Astrocyte of the hippocampus (primary cell): ENCODE measurements at regions not wholly inside any gene's neighbourhood (a gene's known extent, or its start where the extent isn't known, plus 50 kb on each side); places are given as distances from the start of the nearest gene placed in this dataset.

Experiments
- DNase-seq: peaks from one replicate; pipeline ENCODE4 v3.0.0; 2011; ENCODE audit warnings: low read depth, low spot score

DNA sequence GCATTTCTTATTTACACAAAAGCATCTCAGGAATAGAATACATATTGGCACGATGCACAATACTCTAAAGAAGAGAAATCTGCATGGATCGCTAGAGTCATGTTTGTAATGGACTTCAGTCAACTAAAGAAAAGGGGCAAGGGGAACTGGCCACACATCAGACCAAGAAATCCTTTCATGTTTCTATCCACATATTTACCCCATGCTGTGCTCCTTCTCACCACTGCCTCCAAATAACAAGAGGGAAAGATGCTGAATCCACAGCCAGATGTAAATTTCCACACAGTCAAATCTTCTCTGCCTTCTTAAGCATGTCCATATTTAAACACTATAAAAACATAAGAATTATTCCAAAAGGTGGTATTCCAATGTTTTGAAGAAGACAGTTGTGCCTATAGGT, 67.6 kb downstream of the COX18 start:
- DNase-seq = no peak

DNA sequence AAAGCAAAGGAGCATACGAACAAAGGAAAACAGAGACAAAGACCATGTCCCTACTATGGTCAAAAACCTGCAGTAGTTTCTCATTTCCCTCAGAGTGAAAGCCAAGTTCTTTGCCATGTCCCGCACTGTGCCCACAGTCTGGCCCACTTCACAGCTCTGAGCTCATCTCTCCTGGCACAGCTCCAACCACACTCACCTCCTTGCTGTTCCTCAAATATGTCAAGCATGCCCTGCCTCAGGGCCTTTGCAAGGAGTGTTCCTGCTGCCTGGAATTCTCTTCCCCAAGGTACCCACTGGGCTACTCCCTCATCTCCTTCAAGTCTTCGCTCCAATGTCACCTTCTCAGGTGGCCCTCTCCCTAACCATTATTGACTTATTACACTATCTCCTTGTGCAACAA, 72.1 kb downstream of the COX18 start:
- peak; percentile 75 for DNase-seq

DNA sequence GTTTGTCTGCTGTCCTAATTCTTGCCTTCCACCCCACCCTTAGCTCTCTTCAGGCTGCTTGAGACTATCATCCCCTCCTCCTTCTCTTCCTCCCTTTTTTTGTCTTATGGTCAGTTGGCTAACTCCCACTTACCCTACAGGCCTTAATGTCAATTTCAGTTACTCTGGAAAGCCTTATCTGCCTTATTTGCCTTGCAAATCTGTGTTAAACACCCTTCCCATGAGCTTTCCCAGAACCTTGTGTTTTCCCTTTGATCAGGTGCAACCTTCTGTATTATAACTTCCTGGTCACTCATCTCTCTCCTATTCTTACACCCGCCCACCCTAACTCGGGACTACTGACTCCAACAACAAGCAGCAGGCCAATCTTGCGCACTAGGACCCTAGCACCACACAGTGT, 74.8 kb downstream of the COX18 start:
- no peak for DNase-seq

DNA sequence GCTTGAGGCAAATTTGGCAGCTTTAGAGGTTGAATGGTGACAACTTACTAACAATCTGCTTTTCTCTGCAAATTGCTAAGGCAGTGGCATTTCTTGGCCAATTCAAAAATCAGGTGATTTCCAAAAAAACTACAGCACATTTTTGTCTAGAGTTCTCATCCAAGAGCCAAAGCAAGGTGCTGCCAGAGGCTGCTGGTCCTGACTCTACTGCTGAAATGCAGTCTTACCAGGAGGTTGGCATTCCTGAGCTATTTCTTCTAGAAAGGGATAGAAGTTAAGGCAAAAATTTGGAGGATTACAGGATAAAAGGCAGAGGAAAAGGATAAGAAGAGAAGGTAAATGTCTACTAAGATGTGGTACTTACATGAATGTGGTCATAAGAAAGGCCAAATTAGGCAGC, 75.6 kb downstream of the COX18 start:
- no peak for DNase-seq

DNA sequence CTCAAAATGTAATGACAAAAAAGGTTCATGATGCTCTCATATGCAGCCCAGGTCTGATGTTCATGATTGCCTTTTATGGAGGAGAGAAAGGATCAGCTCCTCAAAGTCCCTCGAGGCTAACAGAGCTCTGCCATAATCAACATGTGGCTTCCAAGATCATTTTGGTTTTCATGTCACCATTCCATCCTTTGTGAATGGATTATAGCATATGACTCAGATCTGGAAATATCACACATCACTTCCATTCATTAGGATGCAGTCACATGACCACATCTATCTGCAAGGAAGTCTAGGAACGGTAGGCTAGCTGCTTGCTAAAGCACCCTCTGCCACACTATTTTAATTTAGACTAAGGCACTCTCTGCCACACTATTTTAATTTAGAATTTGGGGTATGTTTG, 77.6 kb downstream of the COX18 start:
- peak; percentile 20 for DNase-seq

DNA sequence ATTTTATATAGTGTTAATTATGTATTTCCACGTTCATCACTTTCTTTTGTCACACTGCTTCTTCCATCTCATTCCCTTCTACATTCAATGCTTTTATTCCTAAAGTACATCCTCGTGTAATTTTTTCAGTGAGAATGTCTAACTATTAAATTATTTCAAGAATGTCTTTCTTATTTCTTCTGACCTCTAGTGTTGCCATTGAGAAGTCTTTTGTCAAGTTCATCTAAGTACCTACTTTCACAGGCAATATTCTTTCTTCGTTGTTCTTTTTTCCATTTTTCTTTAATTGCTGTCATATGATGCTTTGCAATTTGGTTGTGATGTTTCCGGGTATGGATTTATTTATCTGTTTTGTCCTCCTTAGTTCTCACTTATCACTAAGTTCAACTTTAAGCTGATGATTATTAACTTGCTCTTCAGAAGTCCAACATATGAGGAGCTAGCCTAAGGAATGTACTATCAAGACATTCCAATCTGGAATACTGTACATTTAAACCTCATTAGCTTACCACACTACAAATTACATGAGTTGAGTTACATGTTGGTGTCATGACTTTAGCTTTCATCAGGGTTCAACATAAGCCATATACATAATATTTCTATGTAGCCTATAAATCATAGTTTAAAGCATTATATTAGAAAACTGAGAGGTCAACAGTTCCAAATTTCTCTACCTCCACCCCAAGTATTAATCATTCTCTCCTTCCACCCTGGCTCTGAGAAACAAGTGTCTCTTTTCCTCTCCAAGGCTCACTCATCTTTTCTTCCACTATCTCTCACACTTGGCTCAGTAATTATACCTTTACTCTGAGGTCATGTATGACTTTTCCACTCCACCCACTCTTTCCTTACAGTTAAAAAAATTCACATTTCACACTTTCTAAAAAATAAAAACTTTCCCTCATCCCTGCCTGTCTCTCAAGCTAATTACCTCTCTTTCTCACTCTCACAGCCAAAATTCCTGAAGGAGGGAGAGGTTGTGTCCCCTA, 81.5 kb downstream of the COX18 start:
- no peak for DNase-seq

DNA sequence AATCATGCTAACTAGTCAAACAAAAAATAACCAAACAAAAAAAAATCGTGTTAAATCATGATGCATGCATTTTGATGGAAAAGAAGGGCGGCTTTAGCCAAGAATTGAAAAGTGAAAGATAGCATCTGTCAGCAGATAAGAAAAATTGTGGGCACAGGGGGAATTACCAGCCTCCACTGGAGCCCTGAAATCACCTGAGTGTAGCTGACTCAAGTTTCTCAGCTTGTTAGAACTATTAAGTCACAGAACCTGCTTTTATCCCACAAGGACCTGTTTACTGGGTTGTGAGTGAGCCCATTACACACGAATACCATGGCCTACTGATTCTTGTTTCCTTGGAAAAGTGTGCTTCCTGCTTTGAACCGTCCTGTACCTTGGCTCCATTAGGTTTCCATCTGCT, 85.2 kb downstream of the COX18 start:
- no peak for DNase-seq

DNA sequence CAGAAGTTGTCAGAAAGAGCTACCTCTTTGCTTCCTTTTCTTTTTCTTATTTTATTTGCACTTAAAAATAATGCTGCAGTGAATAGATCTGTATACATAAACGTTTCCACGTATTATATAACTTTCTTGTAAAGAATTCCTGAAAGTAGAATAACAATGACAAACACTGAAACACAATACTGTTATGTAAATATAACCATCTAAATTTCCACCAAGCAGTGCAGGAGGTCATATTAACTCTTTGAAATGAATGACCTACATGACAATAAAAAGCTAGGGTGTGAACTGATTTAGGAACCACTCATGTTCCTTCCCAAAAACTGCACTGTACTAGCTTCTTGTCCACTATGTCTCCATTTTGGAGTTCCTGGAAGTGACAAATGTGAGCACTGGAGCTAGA, 85.8 kb downstream of the COX18 start:
- DNase-seq = no peak

DNA sequence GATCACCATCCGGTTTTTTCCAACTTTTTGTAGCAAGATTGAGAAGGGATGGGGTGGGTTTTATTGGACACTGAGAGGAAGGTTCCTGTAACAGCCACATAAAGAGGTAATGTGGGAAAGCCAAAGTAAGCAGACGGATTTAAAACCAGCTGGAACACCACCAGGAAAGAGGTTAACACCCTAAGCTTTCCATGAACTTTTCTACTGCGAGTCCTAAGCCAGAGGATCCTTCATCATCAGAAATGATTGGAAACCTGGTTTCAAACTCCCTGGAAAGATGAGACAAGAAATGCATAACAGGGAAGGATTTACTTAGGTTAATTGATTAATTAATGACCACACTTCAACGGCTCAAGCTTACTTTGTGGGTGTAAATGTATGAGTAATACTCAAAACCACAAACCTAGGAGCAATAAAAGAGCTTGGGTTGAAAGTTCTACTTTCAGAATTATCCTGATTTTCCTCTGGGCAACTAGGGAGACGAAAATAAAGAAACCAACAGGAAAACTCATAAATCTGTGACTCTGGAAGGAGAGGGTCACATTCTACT, 91.5 kb downstream of the COX18 start:
- peak; percentile 71 for DNase-seq

DNA sequence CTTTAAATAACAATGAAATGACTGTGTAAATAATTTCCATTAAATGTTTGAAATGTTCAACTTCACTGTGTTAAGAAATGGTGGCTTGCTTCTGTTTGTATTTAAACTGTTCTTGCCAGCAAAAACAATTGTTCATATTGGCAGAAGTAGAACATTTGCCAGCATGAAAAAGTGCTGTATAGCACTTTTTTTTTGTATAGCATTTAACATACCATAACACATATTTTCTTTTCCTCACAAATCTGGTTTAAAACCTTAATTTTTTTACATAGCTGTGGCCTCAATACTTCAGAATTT, 94.1 kb downstream of the COX18 start:
- DNase-seq = peak; percentile 47

DNA sequence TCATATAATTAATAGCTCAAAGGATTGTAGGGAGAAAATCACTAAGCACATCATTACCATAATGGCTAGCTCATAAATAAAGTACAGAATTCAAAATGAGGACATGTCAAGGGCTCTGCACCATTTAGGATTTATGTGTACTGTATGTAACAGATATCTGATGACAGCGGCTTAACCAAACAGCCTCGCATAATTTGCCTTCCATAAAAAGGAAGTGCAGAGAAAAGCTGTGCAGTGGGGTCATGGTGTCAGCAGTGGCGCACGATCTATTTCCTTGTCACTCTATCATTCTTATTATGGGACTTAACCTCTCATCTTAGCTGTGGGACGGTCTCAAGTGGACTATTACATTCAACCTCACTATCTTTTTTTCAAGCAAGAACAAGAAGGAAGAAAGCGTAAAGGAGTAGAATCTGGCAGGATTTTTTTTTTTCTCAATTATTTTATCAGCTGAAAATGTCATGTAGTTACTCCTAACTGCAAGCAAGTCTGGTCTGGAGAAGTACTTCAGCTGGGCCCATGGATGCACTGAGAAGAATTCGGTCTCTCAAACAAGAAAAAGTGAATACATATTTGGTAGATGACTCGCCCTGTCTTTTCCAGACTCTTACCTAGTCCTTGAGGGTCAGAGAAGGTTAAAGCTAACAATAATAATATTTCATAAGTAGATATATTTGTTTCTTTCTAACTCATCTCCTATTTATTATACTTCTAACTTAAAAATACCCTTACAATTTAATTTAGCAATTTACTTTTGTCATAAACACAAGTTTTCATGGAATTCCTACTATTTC, 94.6 kb downstream of the COX18 start:
- DNase-seq = peak; percentile 54

DNA sequence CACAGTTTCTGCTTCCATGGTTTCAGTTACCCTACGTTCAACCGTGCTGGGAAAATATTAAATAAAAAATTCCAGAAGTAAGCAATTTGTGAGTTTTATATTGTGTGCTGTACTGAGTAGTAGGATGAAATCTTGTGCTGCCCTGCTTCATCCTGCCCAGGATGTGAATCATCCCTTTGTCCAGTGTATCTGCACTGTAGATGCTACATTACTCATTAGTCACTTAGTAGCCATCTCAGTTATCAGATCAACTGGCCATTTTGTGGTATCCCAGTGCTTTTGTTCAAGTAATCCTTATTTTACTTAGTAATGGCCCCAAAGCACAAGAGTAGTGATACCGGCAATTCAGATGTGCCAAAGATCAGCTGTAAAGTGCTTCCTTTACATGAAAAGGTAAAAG, 97.9 kb downstream of the COX18 start:
- DNase-seq = peak; percentile 67

DNA sequence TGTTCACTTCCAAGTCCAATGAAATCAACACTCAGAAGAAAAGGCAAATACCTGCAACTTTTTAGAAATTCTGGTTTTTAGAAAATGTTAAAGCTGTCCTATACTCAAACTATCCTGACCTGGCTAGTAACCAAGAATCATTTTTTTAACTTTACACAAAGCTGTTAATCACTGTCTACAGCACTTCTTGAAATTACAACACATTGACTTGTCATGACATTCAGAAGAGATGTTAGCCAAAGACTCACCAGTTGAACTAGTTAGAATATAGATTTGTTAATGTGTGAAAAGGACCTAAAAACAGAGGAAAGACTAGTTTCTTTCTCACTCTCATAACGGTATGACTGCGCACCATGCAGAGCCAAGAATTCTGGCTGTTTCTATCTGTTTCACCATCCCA, 98.8 kb downstream of the COX18 start:
- DNase-seq = no peak

DNA sequence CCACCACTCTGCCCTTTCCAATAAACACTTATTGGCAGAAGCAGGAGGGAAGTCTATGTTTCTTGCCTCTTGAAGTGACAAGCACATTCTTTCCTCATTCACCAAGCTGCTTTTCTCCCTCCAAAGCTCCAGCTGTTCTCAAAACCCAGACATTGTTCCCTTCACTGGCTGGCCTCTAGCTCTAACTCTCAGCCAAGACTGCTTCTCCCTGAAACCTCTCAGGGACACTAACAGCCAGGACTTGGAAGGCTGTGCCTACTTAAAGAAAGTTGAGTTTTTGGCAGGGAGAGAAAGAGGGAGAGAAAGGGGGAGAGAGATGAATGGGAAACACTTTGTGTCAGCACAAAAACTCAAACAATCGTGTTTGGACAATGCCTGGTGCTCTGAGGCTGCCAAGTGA, 99.5 kb downstream of the COX18 start:
- DNase-seq = peak; percentile 49

DNA sequence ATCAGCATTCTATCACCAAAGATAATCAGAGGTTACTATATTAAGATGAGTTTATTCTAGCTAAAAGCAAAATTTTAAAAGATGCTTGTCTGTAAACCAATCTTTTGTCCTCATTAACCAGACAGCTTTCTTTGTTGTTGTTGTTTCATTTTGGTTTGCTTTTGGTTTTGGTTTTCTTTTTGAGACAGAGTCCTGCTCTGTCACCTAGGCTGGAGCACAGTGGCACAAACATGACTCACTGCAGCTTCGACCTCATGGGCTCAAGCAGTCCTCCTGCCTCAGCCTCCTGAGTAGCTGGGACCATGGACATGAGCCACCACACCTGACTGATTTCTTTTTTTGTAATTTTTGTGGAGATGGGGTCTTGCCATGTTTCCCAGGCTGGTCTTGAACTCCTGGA, 102.9 kb downstream of the COX18 start:
- no peak for DNase-seq

DNA sequence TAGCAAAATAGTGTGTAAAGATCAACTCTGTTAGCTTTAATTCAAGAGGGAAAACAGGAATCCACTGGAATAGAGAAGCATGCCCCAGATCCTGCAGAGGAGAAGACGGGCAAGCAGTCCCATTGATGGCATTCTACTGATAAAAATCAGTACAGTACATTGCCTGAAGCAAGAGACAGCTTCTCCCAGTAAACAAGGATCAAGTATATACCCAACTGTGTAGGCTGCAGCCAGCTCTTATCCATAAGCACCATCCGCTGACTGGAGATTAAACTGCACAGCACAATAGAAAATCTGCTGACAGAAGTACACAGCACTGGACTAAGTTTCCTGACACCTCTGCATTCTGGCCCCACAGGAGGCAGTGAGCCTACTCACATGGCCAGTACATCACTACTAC, 110.1 kb downstream of the COX18 start:
- no peak for DNase-seq

DNA sequence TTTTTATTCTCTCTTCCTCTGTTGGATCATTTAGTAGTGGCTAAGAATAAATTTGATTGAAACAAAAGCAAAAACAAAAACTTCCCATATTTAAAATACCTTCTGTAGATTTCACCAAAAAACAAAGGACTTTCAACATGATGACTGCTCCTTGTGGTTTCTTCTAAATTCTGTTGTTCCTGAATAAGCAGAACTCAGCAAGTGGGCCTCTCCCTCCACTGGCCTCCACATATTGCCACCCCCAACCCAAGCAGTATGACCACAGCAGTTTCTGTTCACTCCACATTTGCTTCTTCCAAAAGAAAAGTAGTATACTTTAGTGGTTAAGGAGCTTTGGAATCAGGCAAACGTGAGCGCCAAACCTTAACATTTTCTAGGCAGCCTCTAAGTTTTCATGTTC, 114.7 kb downstream of the COX18 start:
- DNase-seq = peak; percentile 51

DNA sequence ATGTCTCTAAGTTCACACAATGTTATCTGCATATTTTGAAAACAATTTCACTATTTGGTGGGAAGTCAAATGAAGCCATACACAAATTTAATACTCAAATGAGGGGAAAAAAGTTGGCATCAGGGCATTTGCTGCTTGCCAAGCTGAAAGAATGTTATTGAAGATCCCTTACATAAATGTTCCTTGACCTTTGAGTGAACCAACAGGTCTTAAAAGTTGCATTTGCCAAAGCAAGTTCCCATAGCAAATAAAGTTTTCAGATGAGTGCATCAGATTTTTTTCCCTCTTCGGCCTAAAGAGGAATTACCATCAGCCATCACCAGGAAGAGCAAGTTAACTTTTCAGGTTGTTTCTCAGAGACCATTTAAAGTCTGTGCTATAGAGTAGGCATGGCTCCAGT, 115.9 kb downstream of the COX18 start:
- DNase-seq = peak; percentile 33

DNA sequence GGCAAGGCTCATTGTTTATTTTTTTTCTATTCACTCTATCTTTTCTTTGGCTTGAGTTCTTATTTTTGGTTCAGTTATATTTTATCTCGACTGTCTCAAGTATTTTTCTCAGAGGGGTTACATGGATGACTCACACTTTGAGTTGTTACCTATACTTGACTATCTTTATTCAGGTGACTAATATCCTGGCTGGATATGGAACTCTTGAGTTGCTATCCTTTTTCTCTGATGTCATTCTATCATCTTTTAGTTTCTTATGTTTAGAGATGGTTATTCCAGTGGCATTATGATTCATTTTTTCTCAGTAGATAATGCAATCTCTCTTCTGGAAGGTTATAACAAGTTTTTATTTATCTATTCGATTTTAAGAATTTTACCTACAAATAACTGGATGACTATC, 117.9 kb downstream of the COX18 start:
- DNase-seq = peak; percentile 5

DNA sequence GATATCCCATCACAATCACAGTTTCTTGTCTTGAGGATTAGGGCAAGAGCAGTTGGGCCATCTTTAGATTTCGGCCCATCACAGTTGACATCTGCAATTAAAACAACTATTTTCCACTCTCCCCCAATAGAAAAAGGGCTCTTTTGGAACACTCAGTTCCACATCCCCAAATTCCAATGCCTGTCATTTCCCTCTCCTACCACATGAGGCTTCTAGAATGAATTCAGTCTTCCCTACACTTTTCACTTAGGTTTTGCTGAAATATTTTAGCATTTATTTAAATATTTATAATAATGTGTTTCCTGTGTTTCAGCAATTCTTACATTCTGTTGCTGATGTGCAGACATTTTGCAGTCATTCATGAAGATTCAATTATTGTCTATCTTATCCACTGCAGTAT, 118.4 kb downstream of the COX18 start:
- DNase-seq = no peak

DNA sequence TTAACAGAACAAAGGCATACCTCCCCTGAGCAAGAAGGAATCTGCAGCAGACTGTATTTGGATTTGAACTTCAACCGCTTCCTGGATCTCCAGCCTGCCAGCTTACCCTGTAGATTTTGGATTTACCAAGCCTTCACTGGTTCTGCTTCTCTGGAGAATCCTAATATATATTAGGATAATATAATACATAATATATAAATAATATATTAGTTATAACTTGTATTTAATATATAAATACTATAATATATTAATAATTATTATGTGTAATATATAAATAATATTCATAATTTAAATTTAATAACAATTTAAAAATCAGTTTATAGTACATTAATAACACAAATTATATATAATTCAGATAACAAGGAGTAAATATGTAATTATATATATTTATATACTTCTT, 121.4 kb downstream of the COX18 start:
- DNase-seq = no peak

DNA sequence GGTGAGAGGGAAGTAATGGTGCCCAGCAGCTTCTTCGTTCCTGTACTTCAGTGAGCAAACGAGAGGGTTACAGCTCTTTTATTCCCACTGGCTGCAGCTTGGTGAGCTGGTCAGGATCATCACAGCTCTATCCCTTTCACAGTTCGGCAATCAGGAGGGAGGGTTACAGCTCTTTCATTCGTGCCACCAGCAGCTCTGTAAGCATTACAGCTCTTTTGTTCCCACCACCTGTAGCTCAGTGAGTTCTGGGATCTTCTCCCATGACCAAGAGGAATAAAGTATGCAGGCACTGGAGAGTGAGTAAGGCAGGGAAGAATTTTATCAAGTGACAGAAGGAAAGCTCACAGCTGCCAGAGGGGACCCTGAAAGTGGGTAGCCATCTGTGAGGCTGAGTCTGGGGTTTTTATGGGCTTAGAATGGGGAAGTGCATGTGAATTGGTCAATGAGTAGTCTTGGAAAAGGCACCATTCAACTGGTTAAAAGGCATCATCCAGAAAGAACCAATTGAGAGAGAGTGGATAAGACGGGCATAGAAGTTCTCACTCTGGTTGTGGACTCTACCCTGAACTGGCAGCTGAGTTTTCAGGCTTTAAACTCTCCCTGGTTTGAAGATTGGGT, 123.7 kb downstream of the COX18 start:
- no peak for DNase-seq
